Spleen (tissue), 11 donors: ENCODE measurements at regions not wholly inside any gene's neighbourhood (a gene's known extent, or its start where the extent isn't known, plus 50 kb on each side); places are given as distances from the start of the nearest gene placed in this dataset.

Experiments used
- DNase-seq: peaks from one replicate; pipeline ENCODE4 v3.0.0-alpha.2; 2020
- H3K27ac ChIP-seq, 8 donors: fragments of 200-600 bp; sonication (generic) in 7 of 8; 1 replicate in 4 of 8; 2 replicates in 4 of 8; pipeline versions ENCODE4 v1.5.0 to v1.8.0; 2016 to 2021; ENCODE audit warnings: inconsistent platforms in 4 of 8, mild to moderate bottlenecking in 4 of 8, moderate library complexity in 1 of 8
- H3K27me3 ChIP-seq, 7 donors: fragments of 200-600 bp; sonication (generic) in 6 of 7; replicated peaks in 1 of 7; 1 replicate in 4 of 7; 2 replicates in 3 of 7; pipeline versions ENCODE4 v1.5.0 to v1.8.0; 2016 to 2021; ENCODE audit warnings: inconsistent platforms in 3 of 7, mild to moderate bottlenecking in 1 of 7
- H3K36me3 ChIP-seq, 6 donors: fragments of 200-600 bp; sonication (generic) in 5 of 6; 1 replicate in 4 of 6; 2 replicates in 2 of 6; pipeline versions ENCODE4 v1.5.0 to v1.8.0; 2016 to 2021; ENCODE audit warnings: inconsistent platforms in 2 of 6
- H3K4me1 ChIP-seq, 6 donors: fragments of 200-600 bp; sonication (generic) in 5 of 6; 1 replicate in 3 of 6; 2 replicates in 3 of 6; pipeline versions ENCODE4 v1.5.0 to v1.8.0; 2016 to 2021; ENCODE audit warnings: inconsistent platforms in 3 of 6
- H3K4me3 ChIP-seq, 8 donors: fragments of 200-600 bp; sonication (generic) in 7 of 8; 1 replicate in 4 of 8; 2 replicates in 4 of 8; pipeline versions ENCODE4 v1.5.0 to v1.8.0; 2016 to 2021; ENCODE audit warnings: inconsistent platforms in 4 of 8, mild to moderate bottlenecking in 4 of 8, moderate library complexity in 2 of 8
- H3K9me3 ChIP-seq, 8 donors: fragments of 200-600 bp; sonication (generic) in 7 of 8; 1 replicate in 4 of 8; 2 replicates in 4 of 8; pipeline versions ENCODE4 v1.5.0 to v1.8.0; 2016 to 2021; ENCODE audit warnings: inconsistent platforms in 4 of 8
- CTCF ChIP-seq, 11 experiments: fragments of 200-600 bp in 7 of 11; fragments of 450-650 bp in 4 of 11; sonication (generic) in 4 of 11; IDR thresholded peaks in 8 of 11; conservative IDR thresholded peaks in 3 of 11; 1 replicate in 7 of 11; 2 replicates in 4 of 11; pipeline versions ENCODE4 v1.4.0 to v1.8.0; 2016 to 2021; ENCODE audit warnings: antibody characterized with exemption in 11 of 11, inconsistent platforms in 4 of 11, mild to moderate bottlenecking in 1 of 11
- POLR2A ChIP-seq, 3 donors: fragments of 450-650 bp; IDR thresholded peaks; one replicate each; pipeline ENCODE4 v1.5.1; 2017; ENCODE audit warnings: antibody characterized with exemption in 3 of 3, mild to moderate bottlenecking in 1 of 3
- POLR2AphosphoS5 ChIP-seq, 3 donors: sonication (generic); formaldehyde crosslinking; IDR thresholded peaks; one replicate each; pipeline ENCODE4 v1.5.1; 2017; ENCODE audit warnings: antibody characterized with exemption in 3 of 3
- WGBS, 5 donors: extraction: QIAGEN DNeasy Blood & Tissue Kit in 3 of 5; methylation state at CpG; one replicate each; pipeline versions ENCODE4 v1.1.5 to v1.1.7; 2013 to 2018; 5-methylcytosine and 5-hydroxymethylcytosine counted together
- intact Hi-C: fragments of 100-400 bp; cut with DNase I; formaldehyde crosslinking; loops from one replicate; pipeline ENCODE4 v1.15.0; 2023; ENCODE audit warnings: low total_unique reads
- donor health status: healthy with polysubstance abuse.
- donor health status: DM: no; HTN: no; CAD: no; lungs with moderate emphysema.
- donor health status: DM: no; HTN: no; CAD: no.
- donor health status: Bipolar disorder and iron deficiency.
- donor health status: healthy.
- donor health status: DM: no; HTN: no; CAD: no.
- donor health status: DM: yes; HTN: yes; CAD: no.

GRCh38 chr9:26779062-26779461 is 113.5 kb downstream of the CAAP1 start:
- Histone ChIP-seq H3K36me3 (no peaks in the 10 kb centered on the region), H3K4me3 (no peak overlapping the region), H3K27ac (no peak overlapping the region), H3K9me3 (peaks cover 0 to 8% (median 0%) of the 10 kb centered on the region in 8 donors), H3K27me3 (no peaks in the 10 kb centered on the region), H3K4me1 (no peaks in the 10 kb centered on the region)
- 78 to 92% (median 84%) methylated on average over 3 of the region's 3 CpGs for WGBS, 5 donors
- DNase-seq, result no peak
- TF ChIP-seq POLR2A (IDR thresholded peaks at IDR 0.05) (no peak), POLR2AphosphoS5 (IDR thresholded peaks at IDR 0.05) (no peak), CTCF (IDR thresholded peaks at IDR 0.05 in 8 of 11, conservative IDR thresholded peaks at IDR 0.05 in 3 of 11) (no peak)
- intact Hi-C loops, result no loop called here

- Histone ChIP-seq H3K36me3 (no peaks in the 10 kb centered on the region), H3K4me1 (no peaks in the 10 kb centered on the region), H3K27me3 (no peaks in the 10 kb centered on the region), H3K27ac (no peak overlapping the region), H3K4me3 (no peak overlapping the region), H3K9me3 (peaks cover 0 to 5% (median 0%) of the 10 kb centered on the region in 8 donors)
- DNase-seq, result no peak
- 69 to 86% (median 77%) methylated on average over 3 of the region's 3 CpGs for WGBS, 5 donors
- no peak for TF ChIP-seq POLR2A (IDR thresholded peaks at IDR 0.05)
- TF ChIP-seq POLR2AphosphoS5 (IDR thresholded peaks at IDR 0.05), result no peak
- TF ChIP-seq CTCF (IDR thresholded peaks at IDR 0.05 in 8 of 11, conservative IDR thresholded peaks at IDR 0.05 in 3 of 11), result no peak
- intact Hi-C loops, result no loop called here
These were observed 117.2 kb downstream of the CAAP1 start for GRCh38 chr9:26775391-26775790.

- DNase-seq, result no peak
- no peaks in the 10 kb centered on the region for H3K27me3 ChIP-seq
- H3K9me3 ChIP-seq, result no peaks in the 10 kb centered on the region
- no peak overlapping the region for H3K27ac ChIP-seq
- H3K36me3 ChIP-seq, result no peaks in the 10 kb centered on the region
- H3K4me3 ChIP-seq, result no peak overlapping the region
- TF ChIP-seq POLR2A (IDR thresholded peaks at IDR 0.05) (no peak), CTCF (IDR thresholded peaks at IDR 0.05 in 8 of 11, conservative IDR thresholded peaks at IDR 0.05 in 3 of 11) (no peak), POLR2AphosphoS5 (IDR thresholded peaks at IDR 0.05) (no peak)
- intact Hi-C loops, result no loop called here
- no peaks in the 10 kb centered on the region for H3K4me1 ChIP-seq
- 82 to 89% (median 87%) methylated on average over 4 of the region's 4 CpGs for WGBS, 5 donors
These were observed 119.5 kb downstream of the CAAP1 start for GRCh38 chr9:26773056-26773455.

- WGBS, 5 donors, result 47 to 68% (median 48%) methylated on average over 2 of the region's 2 CpGs
- Histone ChIP-seq H3K36me3 (no peaks in the 10 kb centered on the region), H3K9me3 (no peaks in the 10 kb centered on the region), H3K27ac (no peak overlapping the region), H3K27me3 (no peaks in the 10 kb centered on the region), H3K4me1 (no peaks in the 10 kb centered on the region), H3K4me3 (no peak overlapping the region)
- DNase-seq, result no peak
- TF ChIP-seq POLR2AphosphoS5 (IDR thresholded peaks at IDR 0.05) (no peak), POLR2A (IDR thresholded peaks at IDR 0.05) (no peak), CTCF (IDR thresholded peaks at IDR 0.05 in 8 of 11, conservative IDR thresholded peaks at IDR 0.05 in 3 of 11) (no peak)
- intact Hi-C loops, result no loop called here
These were observed 121.8 kb downstream of the CAAP1 start for GRCh38 chr9:26770821-26771220.
